KMS-11 (cell line): ENCODE measurements at regions not wholly inside any gene's neighbourhood (a gene's known extent, or its start where the extent isn't known, plus 50 kb on each side); places are given as distances from the start of the nearest gene placed in this dataset.

ENCODE experiments used
- H2AFZ ChIP-seq: fragments of 200-600 bp; sonication (generic); 2 replicates; pipeline ENCODE4 v1.6.1; 2016; ENCODE audit warnings: antibody characterized with exemption, mixed run types, low read depth
- H3K27ac ChIP-seq: fragments of 200-600 bp; sonication (generic); 2 replicates; pipeline ENCODE4 v1.6.1; 2016; ENCODE audit warnings: mild to moderate bottlenecking, mixed run types
- H3K27me3 ChIP-seq: fragments of 200-600 bp; sonication (generic); 2 replicates; pipeline ENCODE4 v1.6.1; 2017; ENCODE audit warnings: mild to moderate bottlenecking, low read depth, mixed run types, moderate library complexity; ENCODE audit not compliant: insufficient read depth
- H3K36me3 ChIP-seq: fragments of 200-600 bp; sonication (generic); 2 replicates; pipeline ENCODE4 v1.6.1; 2017; ENCODE audit warnings: mild to moderate bottlenecking, mixed run types; ENCODE audit not compliant: insufficient read depth
- H3K4me1 ChIP-seq: fragments of 200-600 bp; sonication (generic); 2 replicates; pipeline ENCODE4 v1.6.1; 2016; ENCODE audit warnings: mild to moderate bottlenecking, low read depth, mixed run types; ENCODE audit not compliant: poor library complexity, severe bottlenecking
- H3K4me2 ChIP-seq: fragments of 200-600 bp; sonication (generic); 2 replicates; pipeline ENCODE4 v1.7.0; 2016; ENCODE audit warnings: mild to moderate bottlenecking, mixed run types
- H3K4me3 ChIP-seq: fragments of 200-600 bp; sonication (generic); IDR thresholded peaks from 2 replicates; pipeline ENCODE4 v1.6.1; 2017; ENCODE audit warnings: low read depth, low read length, mixed read lengths; ENCODE audit not compliant: insufficient read depth
- H3K79me2 ChIP-seq: fragments of 200-600 bp; sonication (generic); 2 replicates; pipeline ENCODE4 v1.6.1; 2016; ENCODE audit warnings: low read depth, mixed run types; ENCODE audit not compliant: insufficient read depth
- H3K9ac ChIP-seq: fragments of 200-600 bp; sonication (generic); 2 replicates; pipeline ENCODE4 v1.6.1; 2016; ENCODE audit warnings: mild to moderate bottlenecking, mixed run types
- H4K20me1 ChIP-seq: fragments of 200-600 bp; sonication (generic); 2 replicates; pipeline ENCODE4 v1.6.1; 2016; ENCODE audit warnings: mild to moderate bottlenecking, mixed run types; ENCODE audit not compliant: insufficient read depth
- TF ChIP-seq, protein P1 (sequence below): fragments of 200-600 bp; sonication (generic); conservative IDR thresholded peaks from 2 replicates; pipeline ENCODE4 v1.6.1; 2017; ENCODE audit warnings: low read depth, mild to moderate bottlenecking, antibody characterized with exemption, low read length, moderate library complexity, mixed read lengths

DNA sequence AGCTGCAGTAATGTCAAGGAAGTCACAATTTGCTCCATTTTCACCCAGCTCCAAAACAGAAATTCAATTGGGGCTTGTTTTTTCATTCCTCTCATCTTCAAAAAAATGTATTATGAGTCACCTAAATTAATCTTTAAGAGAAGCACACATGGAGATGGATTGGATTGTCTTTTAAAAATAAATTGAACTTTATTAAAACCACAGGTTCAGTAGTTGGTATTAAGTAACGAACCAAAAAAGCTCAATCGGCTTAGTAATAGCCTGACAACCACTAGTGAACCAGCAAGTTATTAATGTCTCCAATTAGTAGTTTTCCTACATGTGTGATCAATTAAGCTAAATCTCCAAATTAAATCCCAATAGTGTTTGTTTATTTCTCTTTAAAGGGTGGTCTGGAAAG lies 283.5 kb upstream of the GIMD1 start:
- no peak overlapping the region for H2AFZ ChIP-seq
- TF ChIP-seq, protein P1, sequence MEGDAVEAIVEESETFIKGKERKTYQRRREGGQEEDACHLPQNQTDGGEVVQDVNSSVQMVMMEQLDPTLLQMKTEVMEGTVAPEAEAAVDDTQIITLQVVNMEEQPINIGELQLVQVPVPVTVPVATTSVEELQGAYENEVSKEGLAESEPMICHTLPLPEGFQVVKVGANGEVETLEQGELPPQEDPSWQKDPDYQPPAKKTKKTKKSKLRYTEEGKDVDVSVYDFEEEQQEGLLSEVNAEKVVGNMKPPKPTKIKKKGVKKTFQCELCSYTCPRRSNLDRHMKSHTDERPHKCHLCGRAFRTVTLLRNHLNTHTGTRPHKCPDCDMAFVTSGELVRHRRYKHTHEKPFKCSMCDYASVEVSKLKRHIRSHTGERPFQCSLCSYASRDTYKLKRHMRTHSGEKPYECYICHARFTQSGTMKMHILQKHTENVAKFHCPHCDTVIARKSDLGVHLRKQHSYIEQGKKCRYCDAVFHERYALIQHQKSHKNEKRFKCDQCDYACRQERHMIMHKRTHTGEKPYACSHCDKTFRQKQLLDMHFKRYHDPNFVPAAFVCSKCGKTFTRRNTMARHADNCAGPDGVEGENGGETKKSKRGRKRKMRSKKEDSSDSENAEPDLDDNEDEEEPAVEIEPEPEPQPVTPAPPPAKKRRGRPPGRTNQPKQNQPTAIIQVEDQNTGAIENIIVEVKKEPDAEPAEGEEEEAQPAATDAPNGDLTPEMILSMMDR: no peak
- no peaks in the 10 kb centered on the region for H3K27me3 ChIP-seq
- no peak overlapping the region for H3K4me3 ChIP-seq
- no peak overlapping the region for H3K4me2 ChIP-seq
- H3K79me2 ChIP-seq: no peaks in the 10 kb centered on the region
- no peaks in the 10 kb centered on the region for H3K36me3 ChIP-seq
- H3K4me1 ChIP-seq: peaks cover 9% of the 10 kb centered on the region
- no peak overlapping the region for H3K9ac ChIP-seq
- no peaks in the 10 kb centered on the region for H4K20me1 ChIP-seq
- H3K27ac ChIP-seq: no peak overlapping the region

DNA sequence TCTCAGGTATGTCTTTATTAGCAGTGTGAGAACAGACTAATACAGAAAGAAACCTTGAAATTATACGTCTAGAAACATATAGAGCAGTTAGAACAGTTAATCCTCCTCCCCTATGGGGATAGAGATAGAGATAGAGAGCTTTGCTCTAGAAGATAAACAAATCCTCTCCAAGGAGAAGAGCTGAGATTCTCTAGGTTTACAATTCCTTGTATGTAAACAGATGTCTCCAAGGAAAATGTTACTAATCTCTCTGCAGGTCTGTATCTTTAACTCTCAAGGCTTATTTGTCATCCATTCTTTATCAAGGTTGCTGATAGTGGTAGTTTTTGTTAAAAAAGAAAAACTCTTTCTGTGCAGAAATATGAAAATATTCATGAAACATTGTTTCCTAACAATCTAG lies 282.1 kb upstream of the GIMD1 start:
- Histone ChIP-seq H3K9ac (no peak overlapping the region), H3K36me3 (no peaks in the 10 kb centered on the region), H3K4me3 (no peak overlapping the region), H3K27ac (no peak overlapping the region), H4K20me1 (no peaks in the 10 kb centered on the region), H3K79me2 (no peaks in the 10 kb centered on the region), H2AFZ (no peak overlapping the region), H3K4me1 (peaks cover 13% of the 10 kb centered on the region), H3K4me2 (no peak overlapping the region), H3K27me3 (no peaks in the 10 kb centered on the region)
- TF ChIP-seq, protein P1: no peak

DNA sequence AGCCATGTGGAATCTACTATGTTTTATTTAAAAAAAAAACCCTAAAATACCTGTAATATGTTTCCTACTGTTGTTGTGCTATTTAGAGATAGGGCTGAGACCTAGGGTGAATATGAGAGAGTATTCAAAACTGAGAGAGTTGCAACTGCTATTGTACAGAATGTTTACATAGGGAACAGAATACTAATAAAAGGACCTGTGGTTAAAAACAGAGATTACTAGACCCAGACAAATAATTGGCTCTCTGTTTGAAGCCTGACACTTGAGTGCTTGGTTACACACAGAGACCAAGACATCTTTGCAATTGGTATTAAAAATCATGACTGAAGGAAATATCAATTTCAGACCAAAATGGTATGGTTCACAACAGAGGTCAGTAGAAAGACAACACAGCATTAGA lies 278.9 kb upstream of the GIMD1 start:
- Histone ChIP-seq H3K27ac (no peak overlapping the region), H2AFZ (no peak overlapping the region), H3K4me2 (peak overlapping the region; percentile 19; the same call in 1 of the 2 replicates), H4K20me1 (no peaks in the 10 kb centered on the region), H3K36me3 (no peaks in the 10 kb centered on the region), H3K9ac (no peak overlapping the region), H3K79me2 (no peaks in the 10 kb centered on the region), H3K4me3 (no peak overlapping the region), H3K4me1 (peaks cover 13% of the 10 kb centered on the region), H3K27me3 (no peaks in the 10 kb centered on the region)
- TF ChIP-seq, protein P1: no peak

DNA sequence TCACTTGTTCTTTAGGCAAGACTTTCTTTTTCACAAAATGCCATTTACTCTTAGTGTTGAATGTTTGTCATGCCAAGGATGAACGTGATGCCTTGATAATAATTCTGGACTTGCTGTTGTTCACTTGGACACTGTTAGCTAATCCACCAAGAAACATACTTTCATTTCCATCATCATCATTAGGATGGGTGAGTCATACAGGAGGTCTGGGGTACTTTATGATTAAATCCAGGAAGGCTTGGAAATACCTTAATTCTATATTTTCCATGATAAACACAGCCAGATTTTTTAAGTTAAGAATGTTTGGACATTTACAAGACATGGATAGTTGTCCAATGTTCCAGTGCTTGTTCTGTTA lies 260.7 kb upstream of the GIMD1 start:
- Histone ChIP-seq H3K4me2 (no peak overlapping the region), H3K27me3 (no peaks in the 10 kb centered on the region), H4K20me1 (no peaks in the 10 kb centered on the region), H3K27ac (no peak overlapping the region), H3K79me2 (no peaks in the 10 kb centered on the region), H3K4me1 (no peaks in the 10 kb centered on the region), H3K36me3 (no peaks in the 10 kb centered on the region), H3K4me3 (no peak overlapping the region), H3K9ac (no peak overlapping the region), H2AFZ (no peak overlapping the region)
- TF ChIP-seq, protein P1: no peak
